Peyer's patch (tissue), 4 donors: ENCODE measurements at regions not wholly inside any gene's neighbourhood (a gene's known extent, or its start where the extent isn't known, plus 50 kb on each side); places are given as distances from the start of the nearest gene placed in this dataset.

Experiments used
- DNase-seq, 3 donors: peaks; one replicate each; pipeline ENCODE4 v3.0.0-alpha.2; 2017 to 2019
- H3K27ac ChIP-seq, 4 donors: fragments of 200-600 bp; sonication (generic); one replicate each; pipeline ENCODE4 v1.5.1; 2016 to 2019
- H3K27me3 ChIP-seq, 2 donors: fragments of 200-600 bp; sonication (generic); one replicate each; pipeline ENCODE4 v1.5.1; 2019
- H3K36me3 ChIP-seq, 3 donors: fragments of 200-600 bp; sonication (generic); one replicate each; pipeline ENCODE4 v1.5.1; 2016 to 2019
- H3K4me1 ChIP-seq, 4 donors: fragments of 200-600 bp; sonication (generic); one replicate each; pipeline ENCODE4 v1.5.1; 2016 to 2019
- H3K4me3 ChIP-seq, 4 donors: fragments of 200-600 bp; sonication (generic); 1 replicate in 3 of 4; 2 replicates in 1 of 4; pipeline ENCODE4 v1.5.1; 2016 to 2019; ENCODE audit warnings: mild to moderate bottlenecking in 1 of 4
- H3K9me3 ChIP-seq, 4 donors: fragments of 200-600 bp; sonication (generic); one replicate each; pipeline ENCODE4 v1.5.1; 2016 to 2019; ENCODE audit warnings: mild to moderate bottlenecking in 1 of 4
- CTCF ChIP-seq, 6 experiments: fragments of 450-650 bp in 4 of 6; fragments of 200-600 bp in 2 of 6; sonication (generic) in 1 of 6; IDR thresholded peaks; one replicate each; pipeline ENCODE4 v1.5.1; 2017 to 2019; ENCODE audit warnings: antibody characterized with exemption in 6 of 6, mild to moderate bottlenecking in 3 of 6, moderate library complexity in 1 of 6
- POLR2A ChIP-seq, 2 donors: fragments of 450-650 bp; IDR thresholded peaks; one replicate each; pipeline ENCODE4 v1.5.1; 2017; ENCODE audit warnings: antibody characterized with exemption in 2 of 2, mild to moderate bottlenecking in 2 of 2, moderate library complexity in 2 of 2

GRCh38 chr5:167245868-167246267 lies 1045.6 kb upstream of the WWC1 start:
- Histone ChIP-seq H3K27me3 (no peaks in the 10 kb centered on the region), H3K4me1 (no peaks in the 10 kb centered on the region), H3K36me3 (no peaks in the 10 kb centered on the region), H3K4me3 (no peak overlapping the region), H3K9me3 (no peaks in the 10 kb centered on the region), H3K27ac (no peak overlapping the region)
- TF ChIP-seq CTCF (IDR thresholded peaks at IDR 0.05) (no peak), POLR2A (IDR thresholded peaks at IDR 0.05) (no peak)
- no peak for DNase-seq

- H3K27me3 ChIP-seq = no peaks in the 10 kb centered on the region
- DNase-seq = no peak
- TF ChIP-seq POLR2A (IDR thresholded peaks at IDR 0.05) = no peak
- TF ChIP-seq CTCF (IDR thresholded peaks at IDR 0.05) = no peak
- H3K9me3 ChIP-seq = no peaks in the 10 kb centered on the region
- no peaks in the 10 kb centered on the region for H3K36me3 ChIP-seq
- no peaks in the 10 kb centered on the region for H3K4me1 ChIP-seq
- no peak overlapping the region for H3K27ac ChIP-seq
- no peak overlapping the region for H3K4me3 ChIP-seq
Observed at GRCh38 chr5:167247816-167248215, 1043.6 kb upstream of the WWC1 start.

- H3K36me3 ChIP-seq = no peaks in the 10 kb centered on the region
- no peak for TF ChIP-seq CTCF (IDR thresholded peaks at IDR 0.05)
- no peak for TF ChIP-seq POLR2A (IDR thresholded peaks at IDR 0.05)
- H3K27ac ChIP-seq = no peak overlapping the region
- no peaks in the 10 kb centered on the region for H3K9me3 ChIP-seq
- DNase-seq = no peak
- H3K4me3 ChIP-seq = no peak overlapping the region
- H3K27me3 ChIP-seq = no peaks in the 10 kb centered on the region
- no peaks in the 10 kb centered on the region for H3K4me1 ChIP-seq
Observed at GRCh38 chr5:167248257-167248656, 1043.2 kb upstream of the WWC1 start.

GRCh38 chr5:167250996-167251395 lies 1040.4 kb upstream of the WWC1 start:
- no peaks in the 10 kb centered on the region for H3K36me3 ChIP-seq
- no peaks in the 10 kb centered on the region for H3K27me3 ChIP-seq
- H3K9me3 ChIP-seq = no peaks in the 10 kb centered on the region
- no peaks in the 10 kb centered on the region for H3K4me1 ChIP-seq
- no peak overlapping the region for H3K27ac ChIP-seq
- TF ChIP-seq POLR2A (IDR thresholded peaks at IDR 0.05) (no peak), CTCF (IDR thresholded peaks at IDR 0.05) (no peak)
- no peak for DNase-seq
- no peak overlapping the region for H3K4me3 ChIP-seq

GRCh38 chr5:167254132-167254531 lies 1037.3 kb upstream of the WWC1 start:
- no peak for TF ChIP-seq POLR2A (IDR thresholded peaks at IDR 0.05)
- H3K27me3 ChIP-seq = no peaks in the 10 kb centered on the region
- H3K9me3 ChIP-seq = no peaks in the 10 kb centered on the region
- no peak overlapping the region for H3K4me3 ChIP-seq
- H3K4me1 ChIP-seq = no peaks in the 10 kb centered on the region
- H3K27ac ChIP-seq = no peak overlapping the region
- no peaks in the 10 kb centered on the region for H3K36me3 ChIP-seq
- no peak for DNase-seq

- no peak overlapping the region for H3K4me3 ChIP-seq
- H3K4me1 ChIP-seq = no peaks in the 10 kb centered on the region
- no peak overlapping the region for H3K27ac ChIP-seq
- TF ChIP-seq POLR2A (IDR thresholded peaks at IDR 0.05) (no peak), CTCF (IDR thresholded peaks at IDR 0.05) (no peak)
- DNase-seq = no peak
- H3K27me3 ChIP-seq = no peaks in the 10 kb centered on the region
- no peaks in the 10 kb centered on the region for H3K9me3 ChIP-seq
- no peaks in the 10 kb centered on the region for H3K36me3 ChIP-seq
Observed at GRCh38 chr5:167255926-167256325, 1035.5 kb upstream of the WWC1 start.
